ENCODE measurements at regions not wholly inside any gene's neighbourhood (a gene's known extent, or its start where the extent isn't known, plus 50 kb on each side); places are given as distances from the start of the nearest gene placed in this dataset.
"Not testable (repeated sequence)": the region's sequence is repeated elsewhere in the genome, so short reads cannot be mapped to it uniquely, and the experiment has no call there.

- DNase-seq (ENCODE audit: low spot score) = no peak
These were observed 316.7 kb upstream of the ESRRG start for GRCh38 chr1:217039926-217040325.

GRCh38 chr1:217039139-217039538, 315.9 kb upstream of the ESRRG start:
- not testable (repeated sequence) for DNase-seq (ENCODE audit: low spot score)

- DNase-seq (ENCODE audit: low spot score) = no peak
These were observed 313.5 kb upstream of the ESRRG start for GRCh38 chr1:217036757-217037156.

- DNase-seq (ENCODE audit: low spot score) = no peak
These were observed 309.6 kb upstream of the ESRRG start for GRCh38 chr1:217032715-217033367.

GRCh38 chr1:217029281-217030157, 306.3 kb upstream of the ESRRG start:
- DNase-seq (ENCODE audit: low spot score) = no peak

- no peak for DNase-seq (ENCODE audit: low spot score)
These were observed 304.3 kb upstream of the ESRRG start for GRCh38 chr1:217027403-217028080.

- DNase-seq (ENCODE audit: low spot score) = no peak
These were observed 303.3 kb upstream of the ESRRG start for GRCh38 chr1:217026531-217026930.

GRCh38 chr1:217025381-217025780, 302.2 kb upstream of the ESRRG start:
- DNase-seq (ENCODE audit: low spot score) = no peak

GRCh38 chr1:217024911-217025310, 301.7 kb upstream of the ESRRG start:
- DNase-seq (ENCODE audit: low spot score) = no peak

- no peak for DNase-seq (ENCODE audit: low spot score)
These were observed 298.7 kb upstream of the ESRRG start for GRCh38 chr1:217021956-217022355.

GRCh38 chr1:217021400-217021799, 298.2 kb upstream of the ESRRG start:
- no peak for DNase-seq (ENCODE audit: low spot score)

GRCh38 chr1:217019475-217019874, 296.2 kb upstream of the ESRRG start:
- DNase-seq (ENCODE audit: low spot score) = no peak

GRCh38 chr1:217018648-217019047, 295.4 kb upstream of the ESRRG start:
- no peak for DNase-seq (ENCODE audit: low spot score)

GRCh38 chr1:217017165-217017564, 293.9 kb upstream of the ESRRG start:
- DNase-seq (ENCODE audit: low spot score) = no peak

- DNase-seq (ENCODE audit: low spot score) = no peak
These were observed 290.8 kb upstream of the ESRRG start for GRCh38 chr1:217014066-217014465.

- no peak for DNase-seq (ENCODE audit: low spot score)
These were observed 289.4 kb upstream of the ESRRG start for GRCh38 chr1:217012659-217013058.

GRCh38 chr1:217011097-217011496, 287.9 kb upstream of the ESRRG start:
- no peak for DNase-seq (ENCODE audit: low spot score)

- DNase-seq (ENCODE audit: low spot score) = no peak
These were observed 287.0 kb upstream of the ESRRG start for GRCh38 chr1:217010253-217010652.

- no peak for DNase-seq (ENCODE audit: low spot score)
These were observed 286.1 kb upstream of the ESRRG start for GRCh38 chr1:217009376-217009775.

GRCh38 chr1:217004776-217005436, 281.7 kb upstream of the ESRRG start:
- no peak for DNase-seq (ENCODE audit: low spot score)

GRCh38 chr1:217003355-217003754, 280.1 kb upstream of the ESRRG start:
- DNase-seq (ENCODE audit: low spot score) = no peak

GRCh38 chr1:216997831-216998230, 274.6 kb upstream of the ESRRG start:
- no peak for DNase-seq (ENCODE audit: low spot score)
